ENCODE measurements at regions not wholly inside any gene's neighbourhood (a gene's known extent, or its start where the extent isn't known, plus 50 kb on each side); places are given as distances from the start of the nearest gene placed in this dataset.
A peak's percentile ranks its signal among the peaks of the same experiment; 100 is the strongest.

GRCh38 chr11:134941326-134941725 lies 529.3 kb upstream of the B3GAT1 start:
- Histone ChIP-seq H3K27me3 (no peaks in the 10 kb centered on the region), H3K79me2 (ENCODE audit: low read depth) (no peaks in the 10 kb centered on the region), H3K36me3 (no peaks in the 10 kb centered on the region), H3K9ac (no peak overlapping the region), H3K4me2 (no peak overlapping the region), H3F3A (ENCODE audit: low read depth) (peaks cover 3% of the 10 kb centered on the region), H3K27ac (no peak overlapping the region), H4K20me1 (ENCODE audit: low read depth) (no peaks in the 10 kb centered on the region), H3K4me3 (no peak overlapping the region), H3K9me3 (ENCODE audit: low read depth) (no peaks in the 10 kb centered on the region), H2AFZ (replicated peaks) (no peak overlapping the region), H3K4me1 (peaks cover 23% of the 10 kb centered on the region)
- no peak for DNase-seq (ENCODE audit: low spot score)
- H3K4me1 Mint-ChIP-seq, result peaks cover 74% of the 10 kb centered on the region
- H3K9me3 Mint-ChIP-seq, result peaks cover 5% of the 10 kb centered on the region
- H3K36me3 Mint-ChIP-seq, result no peaks in the 10 kb centered on the region
- H3K27me3 Mint-ChIP-seq (ENCODE audit: insufficient read depth, low read depth), result peaks cover 6% of the 10 kb centered on the region
- TF ChIP-seq CTCF (IDR thresholded peaks at IDR 0.05), result no peak
- TF ChIP-seq EZH2phosphoT487 (IDR thresholded peaks at IDR 0.05), result no peak
- no peak for TF ChIP-seq EZH2 (IDR thresholded peaks at IDR 0.05)
- peak overlapping the region; percentile 43 for H3K27ac Mint-ChIP-seq
- H3K4me3 Mint-ChIP-seq, result no peak overlapping the region

- H3K9me3 ChIP-seq (ENCODE audit: low read depth), result no peaks in the 10 kb centered on the region
- Mint-ChIP-seq H3K4me1 (peaks cover 70% of the 10 kb centered on the region), H3K27ac (peak overlapping the region; percentile 25), H3K36me3 (no peaks in the 10 kb centered on the region), H3K9me3 (peaks cover 8% of the 10 kb centered on the region), H3K4me3 (peak overlapping the region; percentile 38), H3K27me3 (ENCODE audit: insufficient read depth, low read depth) (peaks cover 6% of the 10 kb centered on the region)
- peaks cover 3% of the 10 kb centered on the region for H3F3A ChIP-seq (ENCODE audit: low read depth)
- no peaks in the 10 kb centered on the region for H3K79me2 ChIP-seq (ENCODE audit: low read depth)
- no peak overlapping the region for H2AFZ ChIP-seq (replicated peaks)
- H3K27me3 ChIP-seq, result no peaks in the 10 kb centered on the region
- H3K36me3 ChIP-seq, result no peaks in the 10 kb centered on the region
- no peak overlapping the region for H3K9ac ChIP-seq
- H4K20me1 ChIP-seq (ENCODE audit: low read depth), result no peaks in the 10 kb centered on the region
- no peak overlapping the region for H3K27ac ChIP-seq
- TF ChIP-seq EZH2phosphoT487 (IDR thresholded peaks at IDR 0.05) (no peak), EZH2 (IDR thresholded peaks at IDR 0.05) (no peak), CTCF (IDR thresholded peaks at IDR 0.05) (no peak)
- peak; percentile 24 for DNase-seq (ENCODE audit: low spot score)
- H3K4me2 ChIP-seq, result no peak overlapping the region
- peaks cover 23% of the 10 kb centered on the region for H3K4me1 ChIP-seq
- no peak overlapping the region for H3K4me3 ChIP-seq
These were observed 528.5 kb upstream of the B3GAT1 start for GRCh38 chr11:134940441-134941126.

GRCh38 chr11:134939905-134940304 lies 527.9 kb upstream of the B3GAT1 start:
- peak; percentile 31 for TF ChIP-seq CTCF (IDR thresholded peaks at IDR 0.05)
- TF ChIP-seq EZH2 (IDR thresholded peaks at IDR 0.05), result no peak
- no peaks in the 10 kb centered on the region for H3K79me2 ChIP-seq (ENCODE audit: low read depth)
- no peak overlapping the region for H3K27ac ChIP-seq
- Mint-ChIP-seq H3K4me1 (peaks cover 64% of the 10 kb centered on the region), H3K9me3 (peaks cover 13% of the 10 kb centered on the region), H3K36me3 (no peaks in the 10 kb centered on the region), H3K4me3 (no peak overlapping the region), H3K27ac (no peak overlapping the region), H3K27me3 (ENCODE audit: insufficient read depth, low read depth) (peaks cover 6% of the 10 kb centered on the region)
- peak overlapping the region; percentile 45 for H2AFZ ChIP-seq (replicated peaks)
- peaks cover 23% of the 10 kb centered on the region for H3K4me1 ChIP-seq
- DNase-seq (ENCODE audit: low spot score), result peak; percentile 42
- no peaks in the 10 kb centered on the region for H3K36me3 ChIP-seq
- no peaks in the 10 kb centered on the region for H4K20me1 ChIP-seq (ENCODE audit: low read depth)
- no peak overlapping the region for H3K9ac ChIP-seq
- no peak overlapping the region for H3K4me3 ChIP-seq
- peaks cover 3% of the 10 kb centered on the region for H3F3A ChIP-seq (ENCODE audit: low read depth)
- H3K27me3 ChIP-seq, result no peaks in the 10 kb centered on the region
- no peak overlapping the region for H3K4me2 ChIP-seq
- H3K9me3 ChIP-seq (ENCODE audit: low read depth), result no peaks in the 10 kb centered on the region
